H1 (cell line): ENCODE measurements at regions not wholly inside any gene's neighbourhood (a gene's known extent, or its start where the extent isn't known, plus 50 kb on each side); places are given as distances from the start of the nearest gene placed in this dataset.

Source experiments
- CTCF ChIA-PET: fragments of 300-600 bp; sonication (Branson Sonifier 250); formaldehyde crosslinking; loops from one replicate; lab custom pipeline; 2021; ENCODE audit not compliant: partially characterized antibody; lab: Charles Lee
- POLR2A ChIA-PET: fragments of 300-600 bp; sonication (Branson Sonifier 250); formaldehyde crosslinking; loops from one replicate; lab custom pipeline; 2021; ENCODE audit warnings: inconsistent platforms; ENCODE audit not compliant: partially characterized antibody; lab: Charles Lee
- DNase-seq, 2 experiments: peaks; one replicate each; pipeline versions ENCODE4 v3.0.0 to v3.0.0-alpha.2; 2010 to 2022; ENCODE audit warnings: low spot score in 2 of 2, low read depth in 1 of 2, mixed read lengths in 1 of 2
- FAIRE-seq: peaks from 2 replicates; lab custom pipeline; 2011; peaks lifted over from hg19 to GRCh38; lab: Jason Lieb, UNC
- H2AFZ ChIP-seq: 2 replicates; pipeline ENCODE4 v1.8.1; 2012; ENCODE audit warnings: low read length, inconsistent platforms
- H2AK5ac ChIP-seq: 2 replicates; pipeline ENCODE4 v1.6.1; 2013; ENCODE audit warnings: low read depth, low read length
- H2BK120ac ChIP-seq: replicated peaks from 2 replicates; pipeline ENCODE3; 2013; ENCODE audit warnings: low read depth, low read length, inconsistent platforms
- H2BK12ac ChIP-seq: 2 replicates; pipeline ENCODE4 v1.6.1; 2013; ENCODE audit warnings: low read depth, low read length
- H2BK15ac ChIP-seq: 2 replicates; pipeline ENCODE4 v1.6.1; 2013; ENCODE audit warnings: low read length
- H2BK20ac ChIP-seq: 2 replicates; pipeline ENCODE4 v1.6.1; 2013; ENCODE audit warnings: low read length
- H2BK5ac ChIP-seq: 2 replicates; pipeline ENCODE4 v1.6.1; 2013; ENCODE audit warnings: low read depth, low read length
- H3K14ac ChIP-seq: 2 replicates; pipeline ENCODE4 v1.6.1; 2013; ENCODE audit warnings: inconsistent platforms; ENCODE audit not compliant: insufficient read length
- H3K18ac ChIP-seq: 2 replicates; pipeline ENCODE4 v1.6.1; 2013; ENCODE audit warnings: low read length; ENCODE audit errors: extremely low read depth
- H3K23ac ChIP-seq: 2 replicates; pipeline ENCODE4 v1.6.1; 2013; ENCODE audit warnings: inconsistent platforms; ENCODE audit not compliant: insufficient read length
- H3K23me2 ChIP-seq: 2 replicates; pipeline ENCODE4 v1.6.1; 2013; ENCODE audit warnings: low read depth, low read length
- H3K27ac ChIP-seq: 2 replicates; pipeline ENCODE4 v1.6.1; 2011; ENCODE audit warnings: low read depth, low read length, inconsistent platforms
- H3K27me3 ChIP-seq, 4 experiments: replicated peaks in 1 of 4; 1 replicate in 1 of 4; 2 replicates in 3 of 4; pipeline versions ENCODE4 v1.6.1 to v1.8.1; 2011 to 2013; ENCODE audit warnings: low read length in 3 of 4, mild to moderate bottlenecking in 3 of 4, inconsistent platforms in 2 of 4, mixed read lengths in 2 of 4, moderate library complexity in 1 of 4; ENCODE audit not compliant: control insufficient read depth in 3 of 4, insufficient read depth in 3 of 4; ENCODE audit errors: extremely low read depth in 1 of 4
- H3K36me3 ChIP-seq, 4 experiments: 2 replicates each; pipeline versions ENCODE4 v1.6.1 to v1.8.1; 2011 to 2013; ENCODE audit warnings: mild to moderate bottlenecking in 4 of 4, low read length in 3 of 4, moderate library complexity in 2 of 4, control low read depth in 1 of 4, inconsistent platforms in 1 of 4; ENCODE audit not compliant: insufficient read depth in 4 of 4, control insufficient read depth in 2 of 4
- H3K4ac ChIP-seq: replicated peaks from 2 replicates; pipeline ENCODE3; 2013; ENCODE audit warnings: low read length, low read depth, mixed read lengths, inconsistent platforms; ENCODE audit not compliant: insufficient read length
- H3K4me1 ChIP-seq, 4 experiments: replicated peaks in 1 of 4; 1 replicate in 1 of 4; 2 replicates in 3 of 4; pipeline versions ENCODE4 v1.6.1 to v1.8.1; 2011 to 2013; ENCODE audit warnings: low read length in 3 of 4, inconsistent platforms in 2 of 4, mixed read lengths in 1 of 4; ENCODE audit not compliant: insufficient read depth in 4 of 4, control insufficient read depth in 3 of 4
- H3K4me2 ChIP-seq, 2 experiments: 2 replicates each; pipeline versions ENCODE4 v1.6.1 to v1.8.1; 2011 to 2013; ENCODE audit warnings: low read depth in 2 of 2, low read length in 2 of 2, control low read depth in 1 of 2, inconsistent platforms in 1 of 2, mild to moderate bottlenecking in 1 of 2; ENCODE audit not compliant: insufficient read depth in 1 of 2
- H3K4me3 ChIP-seq, 4 experiments: fragments of 200-600, 300-600 bp in 1 of 4; sonication (generic), shearing (Covaris generic), sonication (Bioruptor Twin) in 1 of 4; 2 replicates each; pipeline versions ENCODE4 v1.5.1 to v1.8.1; 2011 to 2016; ENCODE audit warnings: low read length in 4 of 4, low read depth in 3 of 4, control low read depth in 2 of 4, inconsistent platforms in 2 of 4, mild to moderate bottlenecking in 2 of 4, mixed read lengths in 1 of 4, moderate library complexity in 1 of 4; ENCODE audit not compliant: insufficient read depth in 2 of 4; ENCODE audit errors: extremely low read depth in 1 of 4
- H3K56ac ChIP-seq: replicated peaks from 2 replicates; pipeline ENCODE3; 2013; ENCODE audit warnings: low read depth, mild to moderate bottlenecking, mixed read lengths, low read length, inconsistent platforms; ENCODE audit not compliant: insufficient read length
- H3K79me1 ChIP-seq: 2 replicates; pipeline ENCODE4 v1.6.1; 2013; ENCODE audit warnings: low read depth, low read length, control low read depth
- H3K79me2 ChIP-seq, 2 experiments: 2 replicates each; pipeline versions ENCODE4 v1.6.1 to v1.8.1; 2012 to 2013; ENCODE audit warnings: low read length in 2 of 2, mild to moderate bottlenecking in 2 of 2, inconsistent platforms in 1 of 2; ENCODE audit not compliant: insufficient read depth in 2 of 2, control insufficient read depth in 1 of 2
- H3K9ac ChIP-seq, 4 experiments: replicated peaks in 1 of 4; 1 replicate in 1 of 4; 2 replicates in 3 of 4; pipeline versions ENCODE4 v1.6.1 to v1.8.1; 2011 to 2013; ENCODE audit warnings: low read depth in 3 of 4, low read length in 3 of 4, control low read depth in 2 of 4, mild to moderate bottlenecking in 2 of 4, moderate library complexity in 2 of 4, inconsistent platforms in 1 of 4; ENCODE audit errors: extremely low read depth in 1 of 4
- H3K9me3 ChIP-seq, 2 experiments: 2 replicates each; pipeline versions ENCODE4 v1.6.1 to v1.8.1; 2012 to 2013; ENCODE audit warnings: mild to moderate bottlenecking in 2 of 2, moderate library complexity in 2 of 2, control low read depth in 1 of 2, inconsistent platforms in 1 of 2, low read depth in 1 of 2, low read length in 1 of 2, mixed read lengths in 1 of 2; ENCODE audit not compliant: insufficient read depth in 2 of 2
- H4K20me1 ChIP-seq, 2 experiments: replicated peaks in 1 of 2; 2 replicates each; pipeline versions ENCODE3 to v1.8.1; 2011 to 2013; ENCODE audit warnings: inconsistent platforms in 2 of 2, low read length in 2 of 2, mild to moderate bottlenecking in 1 of 2; ENCODE audit not compliant: insufficient read depth in 2 of 2, control insufficient read depth in 1 of 2
- H4K5ac ChIP-seq: 2 replicates; pipeline ENCODE4 v1.6.1; 2013; ENCODE audit warnings: low read length, low read depth, mixed read lengths, inconsistent platforms; ENCODE audit not compliant: insufficient read length
- H4K8ac ChIP-seq: 2 replicates; pipeline ENCODE4 v1.8.0; 2013; ENCODE audit warnings: mild to moderate bottlenecking, moderate library complexity, low read length, inconsistent platforms; ENCODE audit not compliant: insufficient read depth; ENCODE audit errors: extremely low read depth
- H4K91ac ChIP-seq: replicated peaks from 2 replicates; pipeline ENCODE3; 2013; ENCODE audit warnings: low read length, mixed read lengths, inconsistent platforms; ENCODE audit not compliant: insufficient read length
- CEBPB ChIP-seq: IDR thresholded peaks from 2 replicates; pipeline ENCODE4 v1.6.1; 2012; ENCODE audit warnings: low read depth, low read length
- CHD1 ChIP-seq: IDR thresholded peaks from 2 replicates; pipeline ENCODE4 v1.6.1; 2012; ENCODE audit warnings: low read depth, low read length, improper control_type of control experiment
- CTBP2 ChIP-seq: IDR thresholded peaks from 2 replicates; pipeline ENCODE4 v1.7.0; 2011; ENCODE audit warnings: borderline replicate concordance, mild to moderate bottlenecking, moderate library complexity, mixed read lengths, low read length; ENCODE audit not compliant: insufficient read depth, insufficient read length
- FOSL1 ChIP-seq: IDR thresholded peaks from 2 replicates; pipeline ENCODE4 v1.6.1; 2011; ENCODE audit warnings: mild to moderate bottlenecking, low read depth, low read length, moderate library complexity; ENCODE audit not compliant: insufficient read depth
- JUN ChIP-seq: IDR thresholded peaks from 2 replicates; pipeline ENCODE4 v1.6.1; 2011; ENCODE audit warnings: low read depth, mild to moderate bottlenecking, improper control_type of control experiment, low read length
- POLR2A ChIP-seq, 2 experiments: IDR thresholded peaks; 1 replicate in 1 of 2; 2 replicates in 1 of 2; pipeline ENCODE4 v1.6.1; 2011; ENCODE audit warnings: low read depth in 2 of 2, low read length in 2 of 2, mild to moderate bottlenecking in 2 of 2; ENCODE audit errors: control extremely low read depth in 1 of 2
- POLR2AphosphoS5 ChIP-seq: IDR thresholded peaks from 2 replicates; pipeline ENCODE4 v1.6.1; 2011; ENCODE audit warnings: low read depth, low read length
- POU5F1 ChIP-seq: IDR thresholded peaks from 2 replicates; pipeline ENCODE4 v1.6.1; 2011; ENCODE audit warnings: low read depth, mild to moderate bottlenecking, low read length, moderate library complexity
- SAP30 ChIP-seq: fragments of 300-600 bp; sonication (generic); IDR thresholded peaks from 2 replicates; pipeline ENCODE4 v1.7.1; 2012; ENCODE audit warnings: low read length, moderate library complexity, mild to moderate bottlenecking, inconsistent platforms; ENCODE audit not compliant: insufficient read depth, insufficient replicate concordance
- SP1 ChIP-seq: IDR thresholded peaks from 2 replicates; pipeline ENCODE4 v1.6.1; 2011; ENCODE audit warnings: low read depth, low read length
- SP2 ChIP-seq: IDR thresholded peaks from 2 replicates; pipeline ENCODE4 v1.6.1; 2012; ENCODE audit warnings: mild to moderate bottlenecking, low read length, inconsistent platforms
- SP4 ChIP-seq: IDR thresholded peaks from 2 replicates; pipeline ENCODE4 v1.6.1; 2012; ENCODE audit warnings: low read length, inconsistent platforms
- TEAD4 ChIP-seq: IDR thresholded peaks from 2 replicates; pipeline ENCODE4 v1.6.1; 2012; ENCODE audit warnings: low read depth, low read length, inconsistent platforms, mixed read lengths
- WGBS, 2 experiments: shearing (Covaris generic) in 1 of 2; methylation state at CpG; one replicate each; pipeline versions ENCODE4 v1.1.6 to v1.1.7; 2013 to 2015; ENCODE audit warnings: low lambda C conversion rate in 2 of 2, mixed read lengths in 2 of 2, inconsistent platforms in 1 of 2, low coverage in 1 of 2, missing lambda C conversion rate in 1 of 2; ENCODE audit not compliant: insufficient replicate concordance in 2 of 2, insufficient coverage in 1 of 2, insufficient read length in 1 of 2; ENCODE audit errors: extremely low coverage in 1 of 2, missing lambda C conversion rate in 1 of 2; 5-methylcytosine and 5-hydroxymethylcytosine counted together

GRCh38 chr12:124466216-124467128 is 100.9 kb downstream of the NCOR2 start:
- Histone ChIP-seq H3K9me3 (no peaks in the 10 kb centered on the region; a peak in 1 of 4 replicates), H2BK5ac (no peak overlapping the region), H4K91ac (no peak overlapping the region), H2AFZ (no peak overlapping the region), H2BK20ac (no peak overlapping the region), H3K18ac (no peak overlapping the region), H2BK120ac (no peak overlapping the region), H2BK12ac (no peak overlapping the region), H3K23me2 (peaks cover 7% of the 10 kb centered on the region; the same call in 1 of the 2 replicates), H3K4me3 (no peak overlapping the region), H3K4ac (no peak overlapping the region), H3K4me2 (no peak overlapping the region), H3K27me3 (no peaks in the 10 kb centered on the region), H4K20me1 (peaks cover 12 to 16% of the 10 kb centered on the region in 2 experiments), H3K56ac (no peak overlapping the region), H3K23ac (no peak overlapping the region), H4K5ac (no peak overlapping the region), H2BK15ac (no peak overlapping the region), H3K27ac (no peak overlapping the region), H3K4me1 (peaks cover 0 to 5% (median 0%) of the 10 kb centered on the region in 4 experiments; a peak in 1 of 7 replicates), H3K79me2 (peaks cover 6 to 25% of the 10 kb centered on the region in 2 experiments; a peak in 3 of 4 replicates), H4K8ac (no peak overlapping the region), H3K36me3 (peaks cover 6 to 37% (median 30%) of the 10 kb centered on the region in 4 experiments; a peak in 7 of 8 replicates), H3K14ac (no peak overlapping the region), H2AK5ac (no peak overlapping the region), H3K9ac (no peak overlapping the region; a peak in 1 of 7 replicates), H3K79me1 (peaks cover 13% of the 10 kb centered on the region)
- POLR2A ChIA-PET, result interaction anchor here (0.9 kb wide), 1 partner anchor 34 kb away, joined by 5 read pairs; no protein-coding TSS in a partner anchor
- CTCF ChIA-PET, result interaction anchor here (0.6 to 1.4 kb wide), 6 partner anchors 13 to 285 kb away, joined by 3 read pairs; no protein-coding TSS in a partner anchor
- DNase-seq, result no peak
- 95 to 100% methylated on average over 1 to 25 of the region's 29 CpGs for WGBS, 2 experiments
- FAIRE-seq, result no peak
- TF ChIP-seq CTBP2 (no peak), SP1 (no peak), POU5F1 (no peak), FOSL1 (no peak), SAP30 (no peak), SP2 (no peak), CEBPB (no peak), POLR2A (IDR thresholded peaks at IDR 0.05; ENCODE audit: control extremely low read depth in 1 of 2, low read depth in 2 of 2, low read length in 2 of 2) (no peak), POLR2AphosphoS5 (no peak), SP4 (no peak), TEAD4 (no peak), CHD1 (no peak), JUN (no peak)
